Colonic mucosa (tissue), 4 donors: ENCODE measurements at regions not wholly inside any gene's neighbourhood (a gene's known extent, or its start where the extent isn't known, plus 50 kb on each side); places are given as distances from the start of the nearest gene placed in this dataset.
"Not testable (repeated sequence)": the region's sequence is repeated elsewhere in the genome, so short reads cannot be mapped to it uniquely, and the experiment has no call there.

Source experiments
- DNase-seq: peaks from one replicate; pipeline ENCODE4 v3.0.0-alpha.2; 2020
- H3K27ac ChIP-seq: fragments of 200-600 bp; one replicate; pipeline ENCODE4 v1.8.0; 2021
- H3K27me3 ChIP-seq: fragments of 200-600 bp; one replicate; pipeline ENCODE4 v1.8.0; 2021
- H3K36me3 ChIP-seq: fragments of 200-600 bp; one replicate; pipeline ENCODE4 v1.8.0; 2021
- H3K4me1 ChIP-seq: fragments of 200-600 bp; one replicate; pipeline ENCODE4 v1.8.0; 2021; ENCODE audit warnings: mild to moderate bottlenecking
- H3K4me3 ChIP-seq: fragments of 200-600 bp; one replicate; pipeline ENCODE4 v1.8.0; 2021
- H3K9ac ChIP-seq, 2 donors: one replicate each; pipeline ENCODE4 v1.7.0; 2013; ENCODE audit warnings: control low read depth in 2 of 2, low read depth in 2 of 2, low read length in 2 of 2
- H3K9me3 ChIP-seq: fragments of 200-600 bp; one replicate; pipeline ENCODE4 v1.8.0; 2021
- CTCF ChIP-seq: fragments of 200-600 bp; IDR thresholded peaks from one replicate; pipeline ENCODE4 v1.8.0; 2022; ENCODE audit warnings: antibody characterized with exemption, mild to moderate bottlenecking
- intact Hi-C: fragments of 100-400 bp; cut with DNase I; formaldehyde crosslinking; loops from one replicate; pipeline ENCODE4 v1.14.1; 2022
- donor health status: healthy.
- donor health status: DM: no; HTN: no; CAD: no.
- donor health status: DM: no; HTN: no; CAD: no.

DNA sequence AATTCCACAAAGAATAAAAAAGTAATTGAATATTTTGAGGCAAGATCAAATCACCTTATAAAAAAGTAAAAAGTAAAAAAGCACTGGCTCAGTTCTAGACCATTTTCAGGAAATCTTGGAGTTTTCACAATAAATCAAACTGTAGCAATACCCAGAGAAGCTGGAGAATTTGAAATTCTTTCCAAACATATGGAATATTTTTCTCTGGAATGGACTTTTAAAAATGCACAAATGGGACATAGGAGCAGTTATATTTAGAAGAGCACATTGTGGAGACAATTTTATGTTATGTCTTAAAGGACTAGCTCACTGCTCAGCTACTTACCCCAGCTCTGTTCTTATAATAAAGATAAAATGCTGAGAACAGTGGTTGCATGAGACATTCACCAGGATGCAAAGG lies 211.9 kb upstream of the KIT start:
- no peak for DNase-seq
- H3K9ac ChIP-seq: no peak overlapping the region
- no peak overlapping the region for H3K27ac ChIP-seq
- H3K36me3 ChIP-seq: no peaks in the 10 kb centered on the region
- no peak for TF ChIP-seq CTCF
- H3K9me3 ChIP-seq: no peaks in the 10 kb centered on the region
- H3K4me3 ChIP-seq: no peak overlapping the region
- intact Hi-C loops: no loop called here
- H3K27me3 ChIP-seq: no peaks in the 10 kb centered on the region
- H3K4me1 ChIP-seq: no peaks in the 10 kb centered on the region

GRCh38 chr4:54446581-54446980 lies 211.2 kb upstream of the KIT start:
- DNase-seq: no peak
- no peaks in the 10 kb centered on the region for H3K36me3 ChIP-seq
- H3K9ac ChIP-seq: no peak overlapping the region
- H3K27ac ChIP-seq: no peak overlapping the region
- intact Hi-C loops: no loop called here
- no peak for TF ChIP-seq CTCF
- no peaks in the 10 kb centered on the region for H3K9me3 ChIP-seq
- no peaks in the 10 kb centered on the region for H3K4me1 ChIP-seq
- H3K27me3 ChIP-seq: no peaks in the 10 kb centered on the region
- H3K4me3 ChIP-seq: no peak overlapping the region

GRCh38 chr4:54447304-54447703 lies 210.5 kb upstream of the KIT start:
- intact Hi-C loops: no loop called here
- no peak for DNase-seq
- no peaks in the 10 kb centered on the region for H3K9me3 ChIP-seq
- no peaks in the 10 kb centered on the region for H3K4me1 ChIP-seq
- no peak overlapping the region for H3K4me3 ChIP-seq
- no peak overlapping the region for H3K27ac ChIP-seq
- no peaks in the 10 kb centered on the region for H3K27me3 ChIP-seq
- H3K9ac ChIP-seq: no peak overlapping the region
- H3K36me3 ChIP-seq: no peaks in the 10 kb centered on the region
- TF ChIP-seq CTCF: no peak

DNA sequence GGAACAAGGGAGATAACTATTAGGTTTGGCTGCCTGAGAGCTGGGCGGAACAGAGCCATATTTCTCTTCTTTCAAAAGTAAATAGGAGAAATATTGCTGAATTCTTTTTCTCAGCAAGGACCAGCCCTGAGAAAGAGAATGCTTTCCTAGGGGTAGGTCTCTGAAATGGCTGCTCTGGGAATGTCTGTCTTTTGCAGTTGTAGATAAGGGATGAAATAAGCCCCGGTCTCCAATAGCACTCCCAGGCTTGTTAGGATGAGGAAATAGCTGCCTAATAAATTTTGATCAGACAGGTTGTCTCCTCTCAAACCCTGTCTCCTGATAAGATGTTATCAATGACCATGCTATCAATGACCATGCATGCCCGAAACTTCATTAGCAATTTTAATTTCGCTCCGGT lies 207.8 kb upstream of the KIT start:
- Histone ChIP-seq H3K36me3 (no peaks in the 10 kb centered on the region), H3K9me3 (no peaks in the 10 kb centered on the region), H3K9ac (no peak overlapping the region), H3K27ac (no peak overlapping the region), H3K4me3 (no peak overlapping the region), H3K27me3 (no peaks in the 10 kb centered on the region), H3K4me1 (no peaks in the 10 kb centered on the region)
- intact Hi-C loops: no loop called here
- DNase-seq: no peak
- TF ChIP-seq CTCF: no peak

DNA sequence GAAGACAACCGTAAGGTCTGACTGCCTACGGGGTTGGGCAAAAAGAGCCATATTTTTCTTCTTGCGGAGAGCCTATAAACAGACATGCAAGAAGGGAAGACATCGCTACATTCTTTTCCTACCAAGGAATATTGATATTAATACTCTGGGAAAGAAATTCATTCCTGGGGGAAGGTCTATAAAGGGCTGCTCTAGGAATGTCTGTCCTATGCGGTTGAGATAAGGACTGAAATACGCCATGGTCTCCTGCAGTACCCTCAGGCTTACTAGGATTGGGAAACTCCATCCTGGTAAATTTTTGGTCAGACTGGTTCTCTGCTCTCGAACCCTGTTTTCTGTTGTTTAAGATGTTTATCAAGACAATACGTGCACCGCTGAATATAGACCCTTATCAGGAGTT lies 190.8 kb upstream of the KIT start:
- H3K4me1 ChIP-seq, H3K4me3 ChIP-seq, intact Hi-C loops, H3K9ac ChIP-seq, H3K9me3 ChIP-seq, H3K36me3 ChIP-seq, H3K27me3 ChIP-seq, DNase-seq, H3K27ac ChIP-seq: not testable (repeated sequence)

DNA sequence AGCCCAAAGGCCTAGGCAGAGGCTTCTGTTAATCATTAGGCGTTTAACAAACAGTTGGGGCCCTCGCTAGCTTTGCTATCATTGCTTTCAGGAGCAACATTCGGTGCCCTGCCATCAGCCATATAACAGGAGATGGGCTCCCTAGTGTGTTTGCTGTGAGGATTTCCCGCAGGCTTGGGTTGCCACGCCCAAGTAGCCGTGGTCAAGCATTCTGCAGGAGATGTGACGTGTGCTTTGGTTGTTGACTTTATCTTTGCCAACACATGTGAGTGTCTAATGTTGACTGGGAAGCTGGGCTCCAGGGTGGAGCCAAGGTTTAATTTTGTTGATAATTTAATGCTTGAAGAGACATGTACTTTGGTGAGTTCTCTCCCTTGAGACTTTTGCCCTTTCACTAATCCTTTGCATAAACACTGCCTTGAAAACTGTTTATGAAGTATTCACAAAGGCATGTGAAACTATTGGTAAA lies 184.6 kb upstream of the KIT start:
- intact Hi-C loops: no loop called here
- Histone ChIP-seq H3K27ac (no peak overlapping the region), H3K9ac (no peak overlapping the region), H3K4me3 (no peak overlapping the region), H3K4me1 (no peaks in the 10 kb centered on the region), H3K9me3 (no peaks in the 10 kb centered on the region), H3K36me3 (no peaks in the 10 kb centered on the region), H3K27me3 (no peaks in the 10 kb centered on the region)
- DNase-seq: no peak
- TF ChIP-seq CTCF: no peak
